K562 (cell line): ENCODE measurements at regions not wholly inside any gene's neighbourhood (a gene's known extent, or its start where the extent isn't known, plus 50 kb on each side); places are given as distances from the start of the nearest gene placed in this dataset.

Source experiments
- HDAC6 ChIP-seq: IDR thresholded peaks from 2 replicates; pipeline ENCODE4 v1.6.1; 2012; ENCODE audit warnings: low read depth, mild to moderate bottlenecking, control low read depth, inconsistent platforms, low read length, moderate library complexity
- JUND ChIP-seq, 2 experiments: IDR thresholded peaks; 2 replicates in 1 of 2; 3 replicates in 1 of 2; pipeline ENCODE4 v1.6.1; 2011; ENCODE audit warnings: borderline replicate concordance in 2 of 2, low read depth in 2 of 2, low read length in 2 of 2, improper control_type of control experiment in 1 of 2, missing biosample characterization in 1 of 2, missing genetic modification characterization in 1 of 2, missing genetic modification reagents in 1 of 2
- KLF1 ChIP-seq: fragments of 450-650 bp; IDR thresholded peaks from 2 replicates; pipeline ENCODE4 v1.6.1; 2016; ENCODE audit warnings: missing genetic modification characterization, missing compliant biosample characterization
- POLR2AphosphoS5 ChIP-seq: IDR thresholded peaks from 2 replicates; pipeline ENCODE4 v1.6.1; 2011; ENCODE audit warnings: mild to moderate bottlenecking, low read depth, low read length, moderate library complexity; ENCODE audit not compliant: control insufficient read depth, insufficient read depth
- SRSF1 ChIP-seq: fragments of 200-400 bp; formaldehyde crosslinking; IDR thresholded peaks from 2 replicates; pipeline ENCODE4 v1.6.1; 2017; ENCODE audit warnings: mild to moderate bottlenecking, low read depth, low read length, moderate library complexity
- ZC3H8 ChIP-seq: fragments of 450-650 bp; IDR thresholded peaks from 2 replicates; pipeline ENCODE4 v1.6.1; 2017
- ZNF121 ChIP-seq: sonication (generic); formaldehyde crosslinking; conservative IDR thresholded peaks from 2 replicates; pipeline ENCODE4 v1.8.0; 2022; ENCODE audit warnings: missing genetic modification reagents
- ZNF76 ChIP-seq: fragments of 250-450 bp; sonication (Bioruptor Pico); IDR thresholded peaks from 2 replicates; pipeline ENCODE4 v1.4.0; 2020; ENCODE audit warnings: mild to moderate bottlenecking, moderate library complexity, borderline replicate concordance
- TF ChIP-seq, protein P1 (sequence below), 3 experiments: IDR thresholded peaks in 2 of 3; conservative IDR thresholded peaks in 1 of 3; 2 replicates each; pipeline ENCODE4 v1.5.1; 2011 to 2012; ENCODE audit warnings: low read length in 3 of 3, mild to moderate bottlenecking in 3 of 3, control low read depth in 2 of 3, improper control_type of control experiment in 1 of 3, inconsistent platforms in 1 of 3, low read depth in 1 of 3, mixed read lengths in 1 of 3, moderate library complexity in 1 of 3; ENCODE audit not compliant: insufficient read depth in 2 of 3
- TF ChIP-seq, protein P2 (sequence below), 2 experiments: IDR thresholded peaks; 2 replicates each; pipeline ENCODE4 v1.6.1; 2011; ENCODE audit warnings: borderline replicate concordance in 1 of 2, control low read depth in 1 of 2, low read depth in 1 of 2, low read length in 1 of 2, mild to moderate bottlenecking in 1 of 2, mixed read lengths in 1 of 2, moderate library complexity in 1 of 2; ENCODE audit not compliant: insufficient read depth in 1 of 2, insufficient read length in 1 of 2, poor library complexity in 1 of 2, severe bottlenecking in 1 of 2; ENCODE audit errors: extremely low read depth in 1 of 2
- TF ChIP-seq, protein P3 (sequence below): sonication (generic); formaldehyde crosslinking; IDR thresholded peaks from 2 replicates; pipeline ENCODE4 v1.8.0; 2023; ENCODE audit warnings: mild to moderate bottlenecking, missing genetic modification reagents
- TF ChIP-seq, protein P4 (sequence below), 2 experiments: fragments of 450-650 bp; formaldehyde crosslinking in 1 of 2; IDR thresholded peaks; 2 replicates each; pipeline versions ENCODE4 v1.4.0 to v1.6.1; 2014 to 2020; ENCODE audit warnings: mild to moderate bottlenecking in 2 of 2, borderline replicate concordance in 1 of 2, low read depth in 1 of 2
- TF ChIP-seq, protein P5 (sequence below): sonication (generic); formaldehyde crosslinking; IDR thresholded peaks from 2 replicates; pipeline ENCODE4 v1.8.0; 2022; ENCODE audit warnings: mild to moderate bottlenecking, missing genetic modification reagents, borderline replicate concordance

DNA sequence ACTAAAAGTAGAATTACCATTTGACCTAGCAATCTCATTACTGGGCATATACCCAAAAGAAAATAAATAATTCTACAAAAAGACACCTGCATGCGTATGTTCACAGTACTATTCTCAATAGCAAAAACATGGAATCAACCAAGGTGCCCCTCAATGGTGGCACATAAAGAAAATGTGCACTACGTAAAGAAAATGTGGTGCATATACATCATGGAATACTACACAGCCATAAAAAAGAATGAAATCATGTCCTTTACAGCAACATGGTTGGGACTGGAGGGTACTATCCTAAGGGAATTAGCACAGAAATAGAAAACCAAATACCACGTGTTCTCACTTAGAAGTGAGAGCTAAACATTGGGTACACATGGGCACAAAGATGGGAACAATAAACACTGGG, 250.7 kb upstream of the TNP1 start:
- TF ChIP-seq ZNF76 (CRISPR knock-in tag) (no peak), JUND (IDR thresholded peaks at IDR 0.05; ENCODE audit: borderline replicate concordance, low read depth, low read length) (no peak), JUND (tag; IDR thresholded peaks at IDR 0.05; ENCODE audit: borderline replicate concordance, low read depth, low read length) (no peak), ZNF121 (CRISPR knock-in tag) (no peak), KLF1 (tag) (no peak), POLR2AphosphoS5 (no peak), SRSF1 (no peak), ZC3H8 (no peak), HDAC6 (no peak)
- TF ChIP-seq, protein P1, sequence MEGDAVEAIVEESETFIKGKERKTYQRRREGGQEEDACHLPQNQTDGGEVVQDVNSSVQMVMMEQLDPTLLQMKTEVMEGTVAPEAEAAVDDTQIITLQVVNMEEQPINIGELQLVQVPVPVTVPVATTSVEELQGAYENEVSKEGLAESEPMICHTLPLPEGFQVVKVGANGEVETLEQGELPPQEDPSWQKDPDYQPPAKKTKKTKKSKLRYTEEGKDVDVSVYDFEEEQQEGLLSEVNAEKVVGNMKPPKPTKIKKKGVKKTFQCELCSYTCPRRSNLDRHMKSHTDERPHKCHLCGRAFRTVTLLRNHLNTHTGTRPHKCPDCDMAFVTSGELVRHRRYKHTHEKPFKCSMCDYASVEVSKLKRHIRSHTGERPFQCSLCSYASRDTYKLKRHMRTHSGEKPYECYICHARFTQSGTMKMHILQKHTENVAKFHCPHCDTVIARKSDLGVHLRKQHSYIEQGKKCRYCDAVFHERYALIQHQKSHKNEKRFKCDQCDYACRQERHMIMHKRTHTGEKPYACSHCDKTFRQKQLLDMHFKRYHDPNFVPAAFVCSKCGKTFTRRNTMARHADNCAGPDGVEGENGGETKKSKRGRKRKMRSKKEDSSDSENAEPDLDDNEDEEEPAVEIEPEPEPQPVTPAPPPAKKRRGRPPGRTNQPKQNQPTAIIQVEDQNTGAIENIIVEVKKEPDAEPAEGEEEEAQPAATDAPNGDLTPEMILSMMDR (IDR thresholded peaks at IDR 0.05 in 2 of 3, conservative IDR thresholded peaks at IDR 0.05 in 1 of 3; ENCODE audit: insufficient read depth in 2 of 3, low read depth in 1 of 3, low read length in 3 of 3): no peak
- TF ChIP-seq, protein P2, sequence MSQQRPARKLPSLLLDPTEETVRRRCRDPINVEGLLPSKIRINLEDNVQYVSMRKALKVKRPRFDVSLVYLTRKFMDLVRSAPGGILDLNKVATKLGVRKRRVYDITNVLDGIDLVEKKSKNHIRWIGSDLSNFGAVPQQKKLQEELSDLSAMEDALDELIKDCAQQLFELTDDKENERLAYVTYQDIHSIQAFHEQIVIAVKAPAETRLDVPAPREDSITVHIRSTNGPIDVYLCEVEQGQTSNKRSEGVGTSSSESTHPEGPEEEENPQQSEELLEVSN (IDR thresholded peaks at IDR 0.05; ENCODE audit: borderline replicate concordance in 1 of 2, extremely low read depth in 1 of 2, insufficient read depth in 1 of 2, insufficient read length in 1 of 2, low read depth in 1 of 2, low read length in 1 of 2, poor library complexity in 1 of 2, severe bottlenecking in 1 of 2): no peak
- TF ChIP-seq, protein P3, sequence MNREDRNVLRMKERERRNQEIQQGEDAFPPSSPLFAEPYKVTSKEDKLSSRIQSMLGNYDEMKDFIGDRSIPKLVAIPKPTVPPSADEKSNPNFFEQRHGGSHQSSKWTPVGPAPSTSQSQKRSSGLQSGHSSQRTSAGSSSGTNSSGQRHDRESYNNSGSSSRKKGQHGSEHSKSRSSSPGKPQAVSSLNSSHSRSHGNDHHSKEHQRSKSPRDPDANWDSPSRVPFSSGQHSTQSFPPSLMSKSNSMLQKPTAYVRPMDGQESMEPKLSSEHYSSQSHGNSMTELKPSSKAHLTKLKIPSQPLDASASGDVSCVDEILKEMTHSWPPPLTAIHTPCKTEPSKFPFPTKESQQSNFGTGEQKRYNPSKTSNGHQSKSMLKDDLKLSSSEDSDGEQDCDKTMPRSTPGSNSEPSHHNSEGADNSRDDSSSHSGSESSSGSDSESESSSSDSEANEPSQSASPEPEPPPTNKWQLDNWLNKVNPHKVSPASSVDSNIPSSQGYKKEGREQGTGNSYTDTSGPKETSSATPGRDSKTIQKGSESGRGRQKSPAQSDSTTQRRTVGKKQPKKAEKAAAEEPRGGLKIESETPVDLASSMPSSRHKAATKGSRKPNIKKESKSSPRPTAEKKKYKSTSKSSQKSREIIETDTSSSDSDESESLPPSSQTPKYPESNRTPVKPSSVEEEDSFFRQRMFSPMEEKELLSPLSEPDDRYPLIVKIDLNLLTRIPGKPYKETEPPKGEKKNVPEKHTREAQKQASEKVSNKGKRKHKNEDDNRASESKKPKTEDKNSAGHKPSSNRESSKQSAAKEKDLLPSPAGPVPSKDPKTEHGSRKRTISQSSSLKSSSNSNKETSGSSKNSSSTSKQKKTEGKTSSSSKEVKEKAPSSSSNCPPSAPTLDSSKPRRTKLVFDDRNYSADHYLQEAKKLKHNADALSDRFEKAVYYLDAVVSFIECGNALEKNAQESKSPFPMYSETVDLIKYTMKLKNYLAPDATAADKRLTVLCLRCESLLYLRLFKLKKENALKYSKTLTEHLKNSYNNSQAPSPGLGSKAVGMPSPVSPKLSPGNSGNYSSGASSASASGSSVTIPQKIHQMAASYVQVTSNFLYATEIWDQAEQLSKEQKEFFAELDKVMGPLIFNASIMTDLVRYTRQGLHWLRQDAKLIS (CRISPR knock-in tag): no peak
- TF ChIP-seq, protein P4, sequence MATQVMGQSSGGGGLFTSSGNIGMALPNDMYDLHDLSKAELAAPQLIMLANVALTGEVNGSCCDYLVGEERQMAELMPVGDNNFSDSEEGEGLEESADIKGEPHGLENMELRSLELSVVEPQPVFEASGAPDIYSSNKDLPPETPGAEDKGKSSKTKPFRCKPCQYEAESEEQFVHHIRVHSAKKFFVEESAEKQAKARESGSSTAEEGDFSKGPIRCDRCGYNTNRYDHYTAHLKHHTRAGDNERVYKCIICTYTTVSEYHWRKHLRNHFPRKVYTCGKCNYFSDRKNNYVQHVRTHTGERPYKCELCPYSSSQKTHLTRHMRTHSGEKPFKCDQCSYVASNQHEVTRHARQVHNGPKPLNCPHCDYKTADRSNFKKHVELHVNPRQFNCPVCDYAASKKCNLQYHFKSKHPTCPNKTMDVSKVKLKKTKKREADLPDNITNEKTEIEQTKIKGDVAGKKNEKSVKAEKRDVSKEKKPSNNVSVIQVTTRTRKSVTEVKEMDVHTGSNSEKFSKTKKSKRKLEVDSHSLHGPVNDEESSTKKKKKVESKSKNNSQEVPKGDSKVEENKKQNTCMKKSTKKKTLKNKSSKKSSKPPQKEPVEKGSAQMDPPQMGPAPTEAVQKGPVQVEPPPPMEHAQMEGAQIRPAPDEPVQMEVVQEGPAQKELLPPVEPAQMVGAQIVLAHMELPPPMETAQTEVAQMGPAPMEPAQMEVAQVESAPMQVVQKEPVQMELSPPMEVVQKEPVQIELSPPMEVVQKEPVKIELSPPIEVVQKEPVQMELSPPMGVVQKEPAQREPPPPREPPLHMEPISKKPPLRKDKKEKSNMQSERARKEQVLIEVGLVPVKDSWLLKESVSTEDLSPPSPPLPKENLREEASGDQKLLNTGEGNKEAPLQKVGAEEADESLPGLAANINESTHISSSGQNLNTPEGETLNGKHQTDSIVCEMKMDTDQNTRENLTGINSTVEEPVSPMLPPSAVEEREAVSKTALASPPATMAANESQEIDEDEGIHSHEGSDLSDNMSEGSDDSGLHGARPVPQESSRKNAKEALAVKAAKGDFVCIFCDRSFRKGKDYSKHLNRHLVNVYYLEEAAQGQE (IDR thresholded peaks at IDR 0.05; ENCODE audit: borderline replicate concordance): no peak
- TF ChIP-seq, protein P4 (CRISPR knock-in tag; IDR thresholded peaks at IDR 0.05; ENCODE audit: low read depth): no peak
- TF ChIP-seq, protein P5, sequence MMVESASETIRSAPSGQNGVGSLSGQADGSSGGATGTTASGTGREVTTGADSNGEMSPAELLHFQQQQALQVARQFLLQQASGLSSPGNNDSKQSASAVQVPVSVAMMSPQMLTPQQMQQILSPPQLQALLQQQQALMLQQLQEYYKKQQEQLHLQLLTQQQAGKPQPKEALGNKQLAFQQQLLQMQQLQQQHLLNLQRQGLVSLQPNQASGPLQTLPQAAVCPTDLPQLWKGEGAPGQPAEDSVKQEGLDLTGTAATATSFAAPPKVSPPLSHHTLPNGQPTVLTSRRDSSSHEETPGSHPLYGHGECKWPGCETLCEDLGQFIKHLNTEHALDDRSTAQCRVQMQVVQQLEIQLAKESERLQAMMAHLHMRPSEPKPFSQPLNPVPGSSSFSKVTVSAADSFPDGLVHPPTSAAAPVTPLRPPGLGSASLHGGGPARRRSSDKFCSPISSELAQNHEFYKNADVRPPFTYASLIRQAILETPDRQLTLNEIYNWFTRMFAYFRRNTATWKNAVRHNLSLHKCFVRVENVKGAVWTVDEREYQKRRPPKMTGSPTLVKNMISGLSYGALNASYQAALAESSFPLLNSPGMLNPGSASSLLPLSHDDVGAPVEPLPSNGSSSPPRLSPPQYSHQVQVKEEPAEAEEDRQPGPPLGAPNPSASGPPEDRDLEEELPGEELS (CRISPR knock-in tag): no peak
